SW480 (cell line): ENCODE measurements at regions not wholly inside any gene's neighbourhood (a gene's known extent, or its start where the extent isn't known, plus 50 kb on each side); places are given as distances from the start of the nearest gene placed in this dataset.
"Not testable (repeated sequence)": the region's sequence is repeated elsewhere in the genome, so short reads cannot be mapped to it uniquely, and the experiment has no call there.

Experiments used
- DNase-seq: peaks from one replicate; pipeline ENCODE4 v3.0.0-alpha.2; 2016; ENCODE audit warnings: low spot score

DNA sequence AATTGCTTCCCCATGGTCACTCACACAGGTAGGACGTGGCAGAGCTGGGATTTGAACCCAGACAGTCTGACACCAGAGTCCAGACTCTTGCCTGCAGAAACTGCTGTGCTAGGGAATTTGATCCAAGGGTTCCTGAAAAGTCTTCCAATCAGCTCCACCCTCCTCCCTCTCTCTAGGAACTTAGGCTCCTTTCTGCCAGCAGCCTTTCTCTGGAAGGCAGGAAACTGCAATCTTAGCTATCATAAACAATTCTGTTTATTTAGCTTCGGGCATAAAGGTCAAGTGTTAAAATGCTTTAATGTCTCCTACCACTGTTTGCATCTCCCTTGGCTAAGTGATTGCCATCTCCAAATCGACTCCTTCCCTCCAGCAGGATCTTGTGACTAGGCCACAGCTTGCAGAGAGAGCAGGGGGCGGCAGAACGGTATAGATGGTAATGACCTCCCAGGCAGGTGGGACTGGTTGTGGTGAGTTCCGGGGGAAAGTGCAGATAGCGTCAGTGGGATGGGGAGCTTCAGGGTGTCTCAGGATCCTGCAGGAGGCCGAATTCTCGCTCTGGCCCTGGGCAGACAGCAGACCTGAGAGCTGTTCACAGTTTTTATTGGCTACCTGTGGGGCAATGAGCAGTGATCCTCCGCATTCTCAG lies 882.4 kb upstream of the EEF2KMT start:
- no peak for DNase-seq

DNA sequence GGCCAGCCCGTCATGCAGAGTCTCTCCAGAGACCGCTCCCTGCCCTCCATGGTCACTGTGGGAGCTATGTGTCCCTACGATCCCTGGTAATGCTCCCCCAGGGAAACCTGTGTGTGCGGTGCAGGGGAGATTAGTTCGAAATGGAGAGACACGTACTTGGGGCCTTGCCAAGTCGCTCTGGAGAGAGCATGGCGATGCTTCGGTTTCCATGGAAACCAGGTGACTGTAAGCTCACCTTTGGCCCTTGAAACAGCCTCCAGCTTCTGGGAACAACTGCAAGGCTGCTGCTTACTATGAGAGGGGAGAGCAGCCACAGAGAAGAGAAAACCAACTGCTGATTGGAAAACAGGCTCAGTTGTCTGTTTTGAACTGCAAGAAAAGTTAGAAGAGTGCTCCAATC lies 879.7 kb upstream of the EEF2KMT start:
- DNase-seq = no peak

GRCh38 chr16:5972747-5973146 lies 875.2 kb upstream of the EEF2KMT start:
- DNase-seq = no peak

DNA sequence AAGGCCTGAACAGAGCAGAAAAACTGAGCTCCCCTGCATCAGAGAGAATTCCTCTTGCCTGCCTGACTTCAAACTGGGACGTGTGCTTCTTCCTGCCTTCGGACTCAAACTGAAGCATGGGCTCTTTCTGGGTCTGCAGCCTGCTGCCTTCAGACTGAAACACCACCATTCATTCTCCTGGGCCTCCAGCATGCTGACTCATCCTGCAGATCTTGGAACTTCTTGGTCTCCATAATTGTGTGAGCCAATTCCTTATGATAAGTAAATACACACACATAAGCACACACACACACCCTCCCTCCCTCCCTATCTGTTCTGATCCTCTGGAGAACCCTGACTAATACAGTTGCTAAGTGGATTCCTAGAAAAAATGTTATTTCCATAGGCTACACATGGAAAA lies 874.3 kb upstream of the EEF2KMT start:
- DNase-seq = no peak

DNA sequence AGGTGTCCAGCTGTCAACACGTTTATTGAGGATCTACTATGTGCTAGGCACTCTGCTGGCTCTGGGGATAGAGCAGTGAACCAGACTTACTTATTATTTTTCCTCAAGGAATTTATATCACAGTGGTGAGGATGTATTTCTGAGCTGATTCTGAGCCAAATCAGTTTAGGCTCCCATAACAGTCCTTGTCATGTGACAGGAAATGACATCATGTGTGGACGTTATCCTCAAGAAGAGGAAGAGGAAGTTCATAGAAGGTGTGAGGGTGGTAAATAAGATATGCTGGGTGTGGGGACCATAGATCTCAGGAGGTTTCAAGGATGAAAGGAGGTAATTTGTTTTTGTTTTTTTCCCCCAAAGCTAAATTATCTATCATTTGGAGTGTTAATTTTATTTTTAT lies 873.5 kb upstream of the EEF2KMT start:
- DNase-seq = no peak

GRCh38 chr16:5966004-5966403 lies 868.4 kb upstream of the EEF2KMT start:
- DNase-seq = no peak

GRCh38 chr16:5965321-5965720 lies 867.7 kb upstream of the EEF2KMT start:
- DNase-seq = peak; percentile 4

GRCh38 chr16:5951486-5951885 lies 853.9 kb upstream of the EEF2KMT start:
- DNase-seq = no peak

- DNase-seq = peak; percentile 14
Measured at GRCh38 chr16:5944971-5945370, 847.4 kb upstream of the EEF2KMT start.

GRCh38 chr16:5938607-5939006 lies 841.0 kb upstream of the EEF2KMT start:
- no peak for DNase-seq

- no peak for DNase-seq
Measured at GRCh38 chr16:5932906-5933305, 835.3 kb upstream of the EEF2KMT start.

GRCh38 chr16:5928476-5929065 lies 831.0 kb upstream of the EEF2KMT start:
- no peak for DNase-seq

DNA sequence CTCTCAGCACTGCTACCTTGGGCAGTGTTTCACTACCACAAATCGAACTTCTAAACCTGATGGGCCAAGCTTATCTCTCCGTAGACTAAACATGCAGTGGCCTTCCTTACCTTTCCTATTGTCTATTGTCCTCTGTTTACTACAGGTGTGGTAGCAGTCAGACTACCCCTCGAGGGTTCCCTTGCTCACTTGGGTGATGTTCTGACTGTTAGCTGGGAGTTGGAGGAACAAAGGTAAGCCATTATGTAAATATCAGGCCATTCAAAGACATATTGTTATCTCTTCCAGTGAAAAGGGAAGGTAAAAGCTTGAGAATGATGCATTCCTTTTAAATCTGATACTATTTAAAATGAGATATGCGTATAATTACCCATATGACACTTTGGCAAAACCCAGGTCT lies 828.3 kb upstream of the EEF2KMT start:
- no peak for DNase-seq

DNA sequence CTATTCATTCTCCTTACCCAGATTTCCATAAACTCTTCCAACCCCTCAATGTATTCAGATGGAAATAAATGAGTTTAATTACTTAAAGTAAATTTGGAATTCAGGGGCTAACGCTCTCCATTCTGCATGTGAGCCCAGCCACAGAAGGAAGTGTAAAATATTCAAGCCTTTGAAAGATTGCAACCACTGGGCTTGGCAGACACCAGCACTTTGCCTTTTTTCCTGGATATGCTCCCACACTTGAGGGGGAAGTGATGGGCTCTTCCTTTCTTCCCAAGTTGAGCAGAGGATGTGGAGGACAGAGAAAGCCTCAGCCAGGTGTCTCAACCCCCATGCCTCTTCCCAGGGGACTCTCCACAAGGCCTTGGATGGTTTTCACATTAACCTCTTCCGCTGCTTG lies 825.1 kb upstream of the EEF2KMT start:
- no peak for DNase-seq

- no peak for DNase-seq
Measured at GRCh38 chr16:5918567-5919130, 821.1 kb upstream of the EEF2KMT start.

- no peak for DNase-seq
Measured at GRCh38 chr16:5917436-5918195, 820.0 kb upstream of the EEF2KMT start.

GRCh38 chr16:5916711-5917191 lies 819.2 kb upstream of the EEF2KMT start:
- DNase-seq = peak; percentile 72

- DNase-seq = no peak
Measured at GRCh38 chr16:5911241-5911640, 813.6 kb upstream of the EEF2KMT start.

DNA sequence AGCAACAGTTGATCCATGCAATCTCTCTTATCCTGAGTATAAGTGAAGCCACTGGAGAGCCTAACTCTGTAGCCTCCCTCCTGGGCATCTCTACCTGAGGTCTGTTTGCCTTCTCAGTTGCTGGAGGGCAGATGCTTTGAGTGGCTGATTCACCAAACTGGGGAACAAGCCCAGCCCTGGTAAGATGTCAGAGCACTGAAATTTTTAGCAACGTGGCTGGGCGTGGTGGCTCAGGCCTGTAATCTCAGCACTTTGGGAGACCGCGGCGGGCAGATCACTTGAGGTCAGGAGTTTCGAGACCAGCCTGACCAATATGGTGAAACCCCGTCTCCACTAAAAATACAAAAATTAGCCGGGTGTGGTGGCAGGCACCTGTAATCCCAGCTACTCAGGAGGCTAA lies 812.0 kb upstream of the EEF2KMT start:
- not testable (repeated sequence) for DNase-seq

- DNase-seq = no peak
Measured at GRCh38 chr16:5907544-5907943, 809.9 kb upstream of the EEF2KMT start.

DNA sequence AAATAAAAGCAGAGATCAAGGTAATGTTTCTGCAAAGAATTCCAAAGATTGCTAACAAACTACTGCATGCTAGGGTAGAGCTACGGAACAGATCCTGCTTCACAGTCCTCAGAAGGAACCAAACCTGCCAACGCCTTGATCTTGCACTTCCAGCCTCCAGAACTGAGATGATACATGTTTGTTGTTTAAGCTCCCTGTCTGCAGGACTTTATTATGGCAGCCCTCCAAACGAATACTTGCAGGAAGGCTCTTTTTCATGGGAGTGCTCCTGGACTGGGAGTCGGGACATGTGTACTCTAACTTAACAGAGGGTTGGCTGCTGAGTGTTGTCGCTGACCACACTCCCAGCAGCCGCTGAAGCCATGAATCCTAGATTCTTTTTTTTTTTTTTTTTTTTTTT lies 808.8 kb upstream of the EEF2KMT start:
- no peak for DNase-seq

- peak; percentile 5 for DNase-seq
Measured at GRCh38 chr16:5905935-5906334, 808.3 kb upstream of the EEF2KMT start.

DNA sequence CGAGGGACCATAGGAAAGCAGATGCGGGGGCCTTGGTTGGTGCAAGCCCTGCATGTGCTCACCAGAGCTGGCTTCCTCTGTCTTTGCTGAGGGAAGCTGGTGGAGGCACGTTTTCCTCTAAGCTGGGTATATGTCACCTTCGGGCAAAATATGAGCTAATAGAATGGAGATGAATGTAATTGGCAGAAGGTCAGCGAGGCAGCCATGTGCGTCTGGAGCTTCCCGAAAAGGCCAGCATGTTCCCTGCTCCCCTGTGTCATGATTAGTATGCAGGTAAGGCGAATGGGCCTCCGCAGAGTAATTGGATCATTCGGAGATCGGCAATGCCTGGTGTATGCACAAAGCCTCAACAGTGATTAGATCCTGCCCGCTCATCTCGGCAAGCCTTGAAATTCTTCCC lies 806.2 kb upstream of the EEF2KMT start:
- no peak for DNase-seq
